ENCODE measurements at regions not wholly inside any gene's neighbourhood (a gene's known extent, or its start where the extent isn't known, plus 50 kb on each side); places are given as distances from the start of the nearest gene placed in this dataset.

- Histone ChIP-seq H4K20me1 (replicated peaks in 1 of 2; ENCODE audit: control insufficient read depth in 1 of 2, insufficient read depth in 2 of 2, low read length in 2 of 2) (no peaks in the 10 kb centered on the region), H2BK15ac (ENCODE audit: low read length) (no peak overlapping the region), H3K79me2 (ENCODE audit: control insufficient read depth in 1 of 2, insufficient read depth in 2 of 2, low read length in 2 of 2) (no peaks in the 10 kb centered on the region), H4K91ac (replicated peaks; ENCODE audit: insufficient read length, low read length) (no peak overlapping the region), H3K4me1 (replicated peaks in 1 of 4; ENCODE audit: control insufficient read depth in 3 of 4, insufficient read depth in 4 of 4, low read length in 3 of 4) (peaks cover 6 to 39% (median 36%) of the 10 kb centered on the region in 4 experiments), H3K23me2 (ENCODE audit: low read depth, low read length) (no peaks in the 10 kb centered on the region), H3K23ac (ENCODE audit: insufficient read length) (no peak overlapping the region), H4K8ac (ENCODE audit: extremely low read depth, insufficient read depth, low read length) (no peak overlapping the region), H4K5ac (ENCODE audit: insufficient read length, low read depth, low read length) (no peak overlapping the region), H3K36me3 (ENCODE audit: control insufficient read depth in 2 of 4, insufficient read depth in 4 of 4, low read length in 3 of 4) (no peaks in the 10 kb centered on the region), H2BK20ac (ENCODE audit: low read length) (no peak overlapping the region), H3K18ac (ENCODE audit: extremely low read depth, low read length) (no peak overlapping the region), H3K56ac (replicated peaks; ENCODE audit: insufficient read length, low read depth, low read length) (no peak overlapping the region), H3K27ac (ENCODE audit: low read depth, low read length) (no peak overlapping the region), H3K9me3 (ENCODE audit: insufficient read depth in 2 of 2, low read depth in 1 of 2, low read length in 1 of 2) (no peaks in the 10 kb centered on the region), H2BK5ac (ENCODE audit: low read depth, low read length) (no peak overlapping the region), H3K4me2 (ENCODE audit: insufficient read depth in 1 of 2, low read depth in 2 of 2, low read length in 2 of 2) (no peak overlapping the region; a peak in 1 of 4 replicates), H3K9ac (replicated peaks in 1 of 4; ENCODE audit: extremely low read depth in 1 of 4, low read depth in 3 of 4, low read length in 3 of 4) (no peak overlapping the region), H2BK120ac (replicated peaks; ENCODE audit: low read depth, low read length) (no peak overlapping the region), H3K4me3 (ENCODE audit: extremely low read depth in 1 of 4, insufficient read depth in 2 of 4, low read depth in 3 of 4, low read length in 4 of 4) (no peak overlapping the region), H3K4ac (replicated peaks; ENCODE audit: insufficient read length, low read depth, low read length) (no peak overlapping the region), H3K14ac (ENCODE audit: insufficient read length) (no peak overlapping the region), H3K79me1 (ENCODE audit: low read depth, low read length) (no peaks in the 10 kb centered on the region), H2AK5ac (ENCODE audit: low read depth, low read length) (no peak overlapping the region), H3K27me3 (replicated peaks in 1 of 4; ENCODE audit: control insufficient read depth in 3 of 4, extremely low read depth in 1 of 4, insufficient read depth in 3 of 4, low read length in 3 of 4) (no peaks in the 10 kb centered on the region), H2AFZ (ENCODE audit: low read length) (0 out of 2 replicates have a peak overlapping the region, but pooled peaks have one; percentile 12), H2BK12ac (ENCODE audit: low read depth, low read length) (no peak overlapping the region)
- no peak for DNase-seq (ENCODE audit: low read depth in 1 of 2, low spot score in 2 of 2)
- ChIA-PET POLR2A (ENCODE audit: partially characterized antibody) (interaction anchor here (0.6 kb wide), 1 partner anchor 220 kb away, joined by 3 read pairs; no protein-coding TSS in a partner anchor), CTCF (ENCODE audit: partially characterized antibody) (no interaction called here)
- WGBS, 2 experiments (ENCODE audit: extremely low coverage in 1 of 2, insufficient coverage in 1 of 2, insufficient read length in 1 of 2, insufficient replicate concordance in 2 of 2, low coverage in 1 of 2, low lambda C conversion rate in 2 of 2, missing lambda C conversion rate in 1 of 2), result 58% methylated on average over 3 of the region's 3 CpGs; no CpG with 5 or more reads in 1 of the 2 experiments
- no peak for FAIRE-seq
- no peak for TF ChIP-seq RFX5 (IDR thresholded peaks at IDR 0.05; ENCODE audit: borderline replicate concordance, low read depth, low read length)
- TF ChIP-seq PHF8 (conservative IDR thresholded peaks at IDR 0.05; ENCODE audit: low read depth, low read length), result no peak
- no peak for TF ChIP-seq SP1 (IDR thresholded peaks at IDR 0.05; ENCODE audit: low read depth, low read length)
- TF ChIP-seq HDAC2 (IDR thresholded peaks at IDR 0.05; ENCODE audit: borderline replicate concordance in 1 of 2, low read depth in 2 of 2, low read length in 2 of 2), result no peak
- no peak for TF ChIP-seq TAF7 (optimal IDR thresholded peaks at IDR 0.05; ENCODE audit: borderline replicate concordance, low read depth, low read length)
- TF ChIP-seq NRF1 (IDR thresholded peaks at IDR 0.05; ENCODE audit: low read depth, low read length), result no peak
- no peak for TF ChIP-seq SIX5 (IDR thresholded peaks at IDR 0.05; ENCODE audit: low read depth, low read length)
- TF ChIP-seq TAF1 (IDR thresholded peaks at IDR 0.05; ENCODE audit: low read depth, low read length), result no peak
- TF ChIP-seq SP2 (IDR thresholded peaks at IDR 0.05; ENCODE audit: low read length), result no peak
Observed at GRCh38 chr5:88391991-88392390, 123.3 kb upstream of the TMEM161B start.
